Caco-2 (cell line): ENCODE measurements at regions not wholly inside any gene's neighbourhood (a gene's known extent, or its start where the extent isn't known, plus 50 kb on each side); places are given as distances from the start of the nearest gene placed in this dataset.

ENCODE experiments used
- BruUV-seq: library from RNA; stranded (reverse); fragments of 400-500 nt; replicated peaks from 2 replicates; lab custom pipeline; 2021; lab: Mats Ljungman, UMichigan
- CTCF ChIA-PET: fragments of 300-600 bp; sonication (Branson Sonifier 250); formaldehyde crosslinking; loops from one replicate; lab custom pipeline; 2022; ENCODE audit warnings: antibody characterized with exemption; lab: Charles Lee
- POLR2A ChIA-PET: fragments of 300-600 bp; sonication (Branson Sonifier 250); formaldehyde crosslinking; loops from one replicate; lab custom pipeline; 2022; ENCODE audit warnings: antibody characterized with exemption; lab: Charles Lee
- DNase-seq, 2 experiments: peaks; one replicate each; pipeline versions ENCODE4 v3.0.0 to v3.0.0-alpha.2; 2020 to 2022
- H3K27me3 ChIP-seq: replicated peaks from 2 replicates; pipeline ENCODE4 v1.6.0; 2011; ENCODE audit warnings: low read length; ENCODE audit not compliant: control insufficient read depth, insufficient read depth
- H3K36me3 ChIP-seq: 2 replicates; pipeline ENCODE4 v1.5.1; 2011; ENCODE audit warnings: low read length; ENCODE audit not compliant: control insufficient read depth, insufficient read depth
- H3K4me1 ChIP-seq: fragments of 250-450 bp; sonication (Bioruptor Pico); 2 replicates; pipeline ENCODE4 v1.5.1; 2020; ENCODE audit warnings: mild to moderate bottlenecking
- H3K4me3 ChIP-seq: 2 replicates; pipeline ENCODE4 v1.5.1; 2011; ENCODE audit warnings: low read depth, mild to moderate bottlenecking, control low read depth, low read length
- H3K9me3 ChIP-seq: fragments of 250-450 bp; sonication (Bioruptor Pico); 2 replicates; pipeline ENCODE4 v1.5.1; 2020; ENCODE audit warnings: mild to moderate bottlenecking, moderate library complexity
- H3K27ac Mint-ChIP-seq: one replicate; pipeline ENCODE4 v1.8.0; 2022; ENCODE audit warnings: mixed read lengths; ENCODE audit not compliant: unreplicated experiment
- H3K27me3 Mint-ChIP-seq: one replicate; pipeline ENCODE4 v1.8.0; 2022; ENCODE audit warnings: mixed read lengths; ENCODE audit not compliant: insufficient read depth, unreplicated experiment
- H3K36me3 Mint-ChIP-seq: one replicate; pipeline ENCODE4 v1.8.0; 2022; ENCODE audit warnings: mild to moderate bottlenecking, mixed read lengths; ENCODE audit not compliant: insufficient read depth, unreplicated experiment
- H3K4me1 Mint-ChIP-seq: one replicate; pipeline ENCODE4 v1.8.0; 2022; ENCODE audit warnings: low read depth, mixed read lengths; ENCODE audit not compliant: unreplicated experiment
- H3K4me3 Mint-ChIP-seq: one replicate; pipeline ENCODE4 v1.8.0; 2022; ENCODE audit warnings: mild to moderate bottlenecking, moderate library complexity, mixed read lengths; ENCODE audit not compliant: unreplicated experiment
- H3K9me3 Mint-ChIP-seq: one replicate; pipeline ENCODE4 v1.8.0; 2022; ENCODE audit warnings: mixed read lengths; ENCODE audit not compliant: unreplicated experiment
- intact Hi-C: fragments of 100-400 bp; cut with micrococcal nuclease; formaldehyde crosslinking; loops from one replicate; pipeline ENCODE4 v1.10.0; 2022; ENCODE audit not compliant: unreplicated experiment
- TF ChIP-seq, protein P1 (sequence below), 2 experiments: fragments of 200-600 bp in 1 of 2; IDR thresholded peaks; 1 replicate in 1 of 2; 2 replicates in 1 of 2; pipeline versions ENCODE4 v1.5.1 to v1.8.0; 2011 to 2022; ENCODE audit warnings: antibody characterized with exemption in 1 of 2, control low read depth in 1 of 2, inconsistent platforms in 1 of 2, low read depth in 1 of 2, low read length in 1 of 2, mild to moderate bottlenecking in 1 of 2, moderate library complexity in 1 of 2; ENCODE audit not compliant: insufficient read depth in 1 of 2, severe bottlenecking in 1 of 2, unreplicated experiment in 1 of 2

- CTCF ChIA-PET, result no interaction called here
- H3K4me3 ChIP-seq, result no peak overlapping the region
- no peaks in the 10 kb centered on the region for H3K9me3 Mint-ChIP-seq
- H3K9me3 ChIP-seq, result no peaks in the 10 kb centered on the region
- peaks cover 2% of the 10 kb centered on the region for H3K27me3 Mint-ChIP-seq
- POLR2A ChIA-PET, result no interaction called here
- no peak for DNase-seq
- H3K4me3 Mint-ChIP-seq, result no peak overlapping the region
- no peak overlapping the region for H3K27ac Mint-ChIP-seq
- TF ChIP-seq, protein P1, sequence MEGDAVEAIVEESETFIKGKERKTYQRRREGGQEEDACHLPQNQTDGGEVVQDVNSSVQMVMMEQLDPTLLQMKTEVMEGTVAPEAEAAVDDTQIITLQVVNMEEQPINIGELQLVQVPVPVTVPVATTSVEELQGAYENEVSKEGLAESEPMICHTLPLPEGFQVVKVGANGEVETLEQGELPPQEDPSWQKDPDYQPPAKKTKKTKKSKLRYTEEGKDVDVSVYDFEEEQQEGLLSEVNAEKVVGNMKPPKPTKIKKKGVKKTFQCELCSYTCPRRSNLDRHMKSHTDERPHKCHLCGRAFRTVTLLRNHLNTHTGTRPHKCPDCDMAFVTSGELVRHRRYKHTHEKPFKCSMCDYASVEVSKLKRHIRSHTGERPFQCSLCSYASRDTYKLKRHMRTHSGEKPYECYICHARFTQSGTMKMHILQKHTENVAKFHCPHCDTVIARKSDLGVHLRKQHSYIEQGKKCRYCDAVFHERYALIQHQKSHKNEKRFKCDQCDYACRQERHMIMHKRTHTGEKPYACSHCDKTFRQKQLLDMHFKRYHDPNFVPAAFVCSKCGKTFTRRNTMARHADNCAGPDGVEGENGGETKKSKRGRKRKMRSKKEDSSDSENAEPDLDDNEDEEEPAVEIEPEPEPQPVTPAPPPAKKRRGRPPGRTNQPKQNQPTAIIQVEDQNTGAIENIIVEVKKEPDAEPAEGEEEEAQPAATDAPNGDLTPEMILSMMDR (IDR thresholded peaks at IDR 0.05; ENCODE audit: insufficient read depth in 1 of 2, low read depth in 1 of 2, low read length in 1 of 2, severe bottlenecking in 1 of 2, unreplicated experiment in 1 of 2), result no peak
- no peaks in the 10 kb centered on the region for H3K4me1 ChIP-seq
- no peaks in the 10 kb centered on the region for H3K36me3 ChIP-seq
- H3K4me1 Mint-ChIP-seq, result no peaks in the 10 kb centered on the region
- H3K36me3 Mint-ChIP-seq, result no peaks in the 10 kb centered on the region
- no peaks in the 10 kb centered on the region for H3K27me3 ChIP-seq
- no TSS peak for BruUV-seq
- intact Hi-C loops, result no loop called here
These were observed 648.8 kb downstream of the PLA2G4A start for GRCh38 chr1:187477535-187477934.

DNA sequence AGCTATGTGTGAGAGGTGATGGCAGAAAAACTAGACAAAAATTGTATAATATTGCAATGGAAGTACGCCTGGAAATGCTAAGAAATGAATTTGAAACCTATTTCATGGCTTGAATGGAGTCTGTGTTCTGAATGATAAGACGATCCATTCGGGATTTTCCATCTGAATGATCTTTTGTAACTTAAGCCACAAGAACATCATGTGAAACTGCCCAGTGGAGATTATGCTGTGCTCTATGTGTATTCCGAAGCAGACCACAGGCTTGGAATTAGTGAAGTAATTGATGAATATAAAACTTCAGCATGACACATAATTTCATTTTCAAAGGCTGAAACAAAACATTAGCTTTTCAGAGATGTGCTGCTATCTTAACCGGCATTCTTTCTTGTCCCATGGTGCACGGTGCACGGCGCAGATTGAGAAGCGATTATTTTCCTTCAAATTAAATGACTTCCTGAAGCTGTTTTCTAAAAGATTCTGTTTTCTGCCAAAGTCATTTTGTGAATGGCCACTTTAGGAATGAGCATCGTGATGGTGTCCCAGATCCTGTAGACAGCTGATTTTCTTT is 652.9 kb downstream of the PLA2G4A start:
- no peaks in the 10 kb centered on the region for H3K36me3 ChIP-seq
- Mint-ChIP-seq H3K9me3 (no peaks in the 10 kb centered on the region), H3K4me1 (no peaks in the 10 kb centered on the region), H3K4me3 (no peak overlapping the region), H3K27ac (no peak overlapping the region), H3K27me3 (peaks cover 6% of the 10 kb centered on the region), H3K36me3 (no peaks in the 10 kb centered on the region)
- TF ChIP-seq, protein P1 (IDR thresholded peaks at IDR 0.05; ENCODE audit: insufficient read depth in 1 of 2, low read depth in 1 of 2, low read length in 1 of 2, severe bottlenecking in 1 of 2, unreplicated experiment in 1 of 2), result no peak
- no peaks in the 10 kb centered on the region for H3K27me3 ChIP-seq
- intact Hi-C loops, result no loop called here
- no TSS peak for BruUV-seq
- no peaks in the 10 kb centered on the region for H3K4me1 ChIP-seq
- ChIA-PET POLR2A (no interaction called here), CTCF (no interaction called here)
- no peak for DNase-seq
- H3K9me3 ChIP-seq, result no peaks in the 10 kb centered on the region
- H3K4me3 ChIP-seq, result no peak overlapping the region

GRCh38 chr1:187490266-187490665 is 661.5 kb downstream of the PLA2G4A start:
- Mint-ChIP-seq H3K27me3 (no peaks in the 10 kb centered on the region), H3K4me3 (no peak overlapping the region), H3K27ac (no peak overlapping the region), H3K4me1 (no peaks in the 10 kb centered on the region), H3K9me3 (no peaks in the 10 kb centered on the region), H3K36me3 (no peaks in the 10 kb centered on the region)
- POLR2A ChIA-PET, result no interaction called here
- intact Hi-C loops, result no loop called here
- Histone ChIP-seq H3K4me3 (no peak overlapping the region), H3K36me3 (no peaks in the 10 kb centered on the region), H3K4me1 (no peaks in the 10 kb centered on the region; the same call in 1 of the 2 replicates), H3K9me3 (no peaks in the 10 kb centered on the region), H3K27me3 (no peaks in the 10 kb centered on the region)
- TF ChIP-seq, protein P1 (IDR thresholded peaks at IDR 0.05; ENCODE audit: insufficient read depth in 1 of 2, low read depth in 1 of 2, low read length in 1 of 2, severe bottlenecking in 1 of 2, unreplicated experiment in 1 of 2), result no peak
- CTCF ChIA-PET, result no interaction called here
- BruUV-seq, result no TSS peak
- DNase-seq, result no peak
